T follicular helper cell (primary cell): ENCODE measurements at regions not wholly inside any gene's neighbourhood (a gene's known extent, or its start where the extent isn't known, plus 50 kb on each side); places are given as distances from the start of the nearest gene placed in this dataset.

ENCODE experiments used
- DNase-seq: peaks from one replicate; pipeline ENCODE4 v3.0.0-alpha.2; 2020; ENCODE audit warnings: low read depth

GRCh38 chr11:33646629-33647028 lies 54.0 kb downstream of the C11orf91 start:
- no peak for DNase-seq

- no peak for DNase-seq
These were observed 54.5 kb downstream of the C11orf91 start for GRCh38 chr11:33646168-33646567.

- no peak for DNase-seq
These were observed 54.9 kb downstream of the C11orf91 start for GRCh38 chr11:33645686-33646085.

- no peak for DNase-seq
These were observed 57.3 kb downstream of the C11orf91 start for GRCh38 chr11:33643167-33643824.

- no peak for DNase-seq
These were observed 58.0 kb downstream of the C11orf91 start for GRCh38 chr11:33642461-33643166.

- DNase-seq: no peak
These were observed 59.8 kb downstream of the C11orf91 start for GRCh38 chr11:33640730-33641371.

- no peak for DNase-seq
These were observed 62.0 kb downstream of the C11orf91 start for GRCh38 chr11:33638608-33639007.

- DNase-seq: no peak
These were observed 64.5 kb downstream of the C11orf91 start for GRCh38 chr11:33636104-33636503.

- DNase-seq: no peak
These were observed 65.5 kb downstream of the C11orf91 start for GRCh38 chr11:33635161-33635560.

GRCh38 chr11:33634291-33634834 lies 66.3 kb downstream of the C11orf91 start:
- no peak for DNase-seq

- DNase-seq: no peak
These were observed 67.2 kb downstream of the C11orf91 start for GRCh38 chr11:33633251-33634003.

- no peak for DNase-seq
These were observed 68.9 kb downstream of the C11orf91 start for GRCh38 chr11:33631749-33632091.

GRCh38 chr11:33630936-33631748 lies 69.5 kb downstream of the C11orf91 start:
- no peak for DNase-seq

GRCh38 chr11:33624083-33624482 lies 76.5 kb downstream of the C11orf91 start:
- DNase-seq: no peak

GRCh38 chr11:33622806-33623205 lies 77.8 kb downstream of the C11orf91 start:
- no peak for DNase-seq

GRCh38 chr11:33622186-33622585 lies 78.4 kb downstream of the C11orf91 start:
- no peak for DNase-seq

GRCh38 chr11:33620423-33621171 lies 80.0 kb downstream of the C11orf91 start:
- no peak for DNase-seq

- DNase-seq: no peak
These were observed 81.7 kb downstream of the C11orf91 start for GRCh38 chr11:33618956-33619355.

- no peak for DNase-seq
These were observed 82.3 kb downstream of the C11orf91 start for GRCh38 chr11:33618351-33618710.

- DNase-seq: no peak
These were observed 82.8 kb downstream of the C11orf91 start for GRCh38 chr11:33617672-33618350.
